ENCODE measurements at regions not wholly inside any gene's neighbourhood (a gene's known extent, or its start where the extent isn't known, plus 50 kb on each side); places are given as distances from the start of the nearest gene placed in this dataset.

DNA sequence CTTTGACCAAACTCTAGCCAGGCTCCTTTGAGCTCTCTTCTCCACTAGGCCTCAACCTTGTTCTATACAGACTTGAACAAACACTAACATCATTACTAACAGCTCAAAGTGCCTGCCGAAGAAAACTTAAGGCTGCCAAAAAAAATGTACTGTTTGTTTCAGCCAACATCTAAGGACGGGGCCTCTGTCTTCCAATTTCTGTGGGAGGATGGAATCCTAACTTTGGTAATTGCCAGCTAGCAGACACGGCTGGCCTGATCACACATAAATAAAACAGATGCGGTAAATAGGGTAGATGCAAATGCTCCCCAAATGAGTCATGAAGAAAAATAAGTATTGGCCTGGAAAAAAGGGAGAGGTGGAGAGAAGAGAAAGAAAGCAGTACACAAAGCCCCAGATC, 394.3 kb downstream of the TMEM135 start:
- no peak overlapping the region for H3K4me2 ChIP-seq (ENCODE audit: low read length)
- ChIA-PET CTCF (interaction anchor here (3.5 kb wide), 1 partner anchor 11 kb away, joined by 13 read pairs; no protein-coding TSS in a partner anchor), POLR2A (no interaction called here), RAD21 (ENCODE audit: low non-redundant PET in 1 of 2, low total read pairs in 2 of 2, uncharacterized antibody in 2 of 2, unreplicated experiment in 2 of 2) (no interaction called here)
- no peak for DNase-seq (ENCODE audit: low read depth, low spot score)
- intact Hi-C loops (cut with micrococcal nuclease) = no loop called here
- no peak overlapping the region for H3K27ac ChIP-seq (ENCODE audit: low read depth, low read length)
- no peak overlapping the region for H2AFZ ChIP-seq (ENCODE audit: low read depth, low read length, poor library complexity, severe bottlenecking)
- H4K20me1 ChIP-seq (ENCODE audit: insufficient read depth) = no peaks in the 10 kb centered on the region
- ATAC-seq = no peak
- no peaks in the 10 kb centered on the region for H3K79me2 ChIP-seq (ENCODE audit: insufficient read depth, low read length)
- H3K4me3 ChIP-seq (replicated peaks in 1 of 2; ENCODE audit: low read depth in 1 of 2, low read length in 2 of 2) = no peak overlapping the region
- no peaks in the 10 kb centered on the region for H3K4me1 ChIP-seq (ENCODE audit: control insufficient read depth in 1 of 2, insufficient read depth in 2 of 2, low read length in 2 of 2)
- no peaks in the 10 kb centered on the region for H3K27me3 ChIP-seq (ENCODE audit: insufficient read depth, low read length)
- no peak for TF ChIP-seq CEBPB (IDR thresholded peaks at IDR 0.05; ENCODE audit: low read depth)
- no peak for TF ChIP-seq ZNF274 (IDR thresholded peaks at IDR 0.05; ENCODE audit: low read depth, low read length)
- TF ChIP-seq POLR2A (IDR thresholded peaks at IDR 0.05; ENCODE audit: borderline replicate concordance, extremely low read depth, insufficient read depth, insufficient read length) = no peak
- TF ChIP-seq, protein P1, sequence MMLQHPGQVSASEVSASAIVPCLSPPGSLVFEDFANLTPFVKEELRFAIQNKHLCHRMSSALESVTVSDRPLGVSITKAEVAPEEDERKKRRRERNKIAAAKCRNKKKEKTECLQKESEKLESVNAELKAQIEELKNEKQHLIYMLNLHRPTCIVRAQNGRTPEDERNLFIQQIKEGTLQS (IDR thresholded peaks at IDR 0.05) = no peak
- no peak for TF ChIP-seq RAD21 (IDR thresholded peaks at IDR 0.05; ENCODE audit: low read depth)
- TF ChIP-seq EGR1 (IDR thresholded peaks at IDR 0.05; ENCODE audit: low read depth) = no peak
- TF ChIP-seq, protein P2, sequence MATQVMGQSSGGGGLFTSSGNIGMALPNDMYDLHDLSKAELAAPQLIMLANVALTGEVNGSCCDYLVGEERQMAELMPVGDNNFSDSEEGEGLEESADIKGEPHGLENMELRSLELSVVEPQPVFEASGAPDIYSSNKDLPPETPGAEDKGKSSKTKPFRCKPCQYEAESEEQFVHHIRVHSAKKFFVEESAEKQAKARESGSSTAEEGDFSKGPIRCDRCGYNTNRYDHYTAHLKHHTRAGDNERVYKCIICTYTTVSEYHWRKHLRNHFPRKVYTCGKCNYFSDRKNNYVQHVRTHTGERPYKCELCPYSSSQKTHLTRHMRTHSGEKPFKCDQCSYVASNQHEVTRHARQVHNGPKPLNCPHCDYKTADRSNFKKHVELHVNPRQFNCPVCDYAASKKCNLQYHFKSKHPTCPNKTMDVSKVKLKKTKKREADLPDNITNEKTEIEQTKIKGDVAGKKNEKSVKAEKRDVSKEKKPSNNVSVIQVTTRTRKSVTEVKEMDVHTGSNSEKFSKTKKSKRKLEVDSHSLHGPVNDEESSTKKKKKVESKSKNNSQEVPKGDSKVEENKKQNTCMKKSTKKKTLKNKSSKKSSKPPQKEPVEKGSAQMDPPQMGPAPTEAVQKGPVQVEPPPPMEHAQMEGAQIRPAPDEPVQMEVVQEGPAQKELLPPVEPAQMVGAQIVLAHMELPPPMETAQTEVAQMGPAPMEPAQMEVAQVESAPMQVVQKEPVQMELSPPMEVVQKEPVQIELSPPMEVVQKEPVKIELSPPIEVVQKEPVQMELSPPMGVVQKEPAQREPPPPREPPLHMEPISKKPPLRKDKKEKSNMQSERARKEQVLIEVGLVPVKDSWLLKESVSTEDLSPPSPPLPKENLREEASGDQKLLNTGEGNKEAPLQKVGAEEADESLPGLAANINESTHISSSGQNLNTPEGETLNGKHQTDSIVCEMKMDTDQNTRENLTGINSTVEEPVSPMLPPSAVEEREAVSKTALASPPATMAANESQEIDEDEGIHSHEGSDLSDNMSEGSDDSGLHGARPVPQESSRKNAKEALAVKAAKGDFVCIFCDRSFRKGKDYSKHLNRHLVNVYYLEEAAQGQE (IDR thresholded peaks at IDR 0.05; ENCODE audit: low read depth) = no peak
- TF ChIP-seq CBX3 (IDR thresholded peaks at IDR 0.05; ENCODE audit: low read depth) = no peak
- TF ChIP-seq, protein P3, sequence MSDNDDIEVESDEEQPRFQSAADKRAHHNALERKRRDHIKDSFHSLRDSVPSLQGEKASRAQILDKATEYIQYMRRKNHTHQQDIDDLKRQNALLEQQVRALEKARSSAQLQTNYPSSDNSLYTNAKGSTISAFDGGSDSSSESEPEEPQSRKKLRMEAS (IDR thresholded peaks at IDR 0.05) = no peak
- no peak for TF ChIP-seq SRF (IDR thresholded peaks at IDR 0.05; ENCODE audit: low read depth)
- TF ChIP-seq JUND (IDR thresholded peaks at IDR 0.05) = no peak
- no peak for TF ChIP-seq EZH2phosphoT487 (IDR thresholded peaks at IDR 0.05; ENCODE audit: borderline replicate concordance)
- BruUV-seq (replicated peaks) = no TSS peak
- H3K9me2 ChIP-seq (ENCODE audit: insufficient read depth) = no peaks in the 10 kb centered on the region
- no peak overlapping the region for H3K9ac ChIP-seq (ENCODE audit: low read length)
- H3K36me3 ChIP-seq (ENCODE audit: control insufficient read depth in 1 of 2, insufficient read depth in 2 of 2, low read length in 2 of 2) = no peaks in the 10 kb centered on the region
- no peaks in the 10 kb centered on the region for H3K9me3 ChIP-seq (ENCODE audit: control insufficient read depth in 1 of 2, insufficient read depth in 1 of 2, low read depth in 1 of 2, low read length in 2 of 2)

Data from HCT116 (cell line).